Gastrocnemius medialis (tissue), 4 donors: ENCODE measurements at regions not wholly inside any gene's neighbourhood (a gene's known extent, or its start where the extent isn't known, plus 50 kb on each side); places are given as distances from the start of the nearest gene placed in this dataset.

ENCODE experiments used
- ATAC-seq, 2 donors: fragments of 150-250 bp; one replicate each; pipeline ENCODE4 v1.9.1; 2016
- DNase-seq, 2 donors: peaks; one replicate each; pipeline ENCODE4 v3.0.0-alpha.2; 2019
- H3K27ac ChIP-seq, 4 donors: fragments of 200-600 bp; sonication (generic); 1 replicate in 1 of 4; 2 replicates in 3 of 4; pipeline ENCODE4 v1.5.1; 2016 to 2018; ENCODE audit warnings: mild to moderate bottlenecking in 2 of 4, moderate library complexity in 1 of 4
- H3K27me3 ChIP-seq, 3 donors: fragments of 200-600 bp; sonication (generic) in 2 of 3; 1 replicate in 1 of 3; 2 replicates in 2 of 3; pipeline versions ENCODE4 v1.5.1 to v1.6.0; 2016 to 2019; ENCODE audit warnings: mild to moderate bottlenecking in 1 of 3, moderate library complexity in 1 of 3
- H3K36me3 ChIP-seq, 2 donors: fragments of 200-600 bp; sonication (generic) in 1 of 2; one replicate each; pipeline ENCODE4 v1.5.1; 2017 to 2018
- H3K4me1 ChIP-seq, 2 donors: fragments of 200-600 bp; sonication (generic) in 1 of 2; one replicate each; pipeline ENCODE4 v1.5.1; 2016 to 2017; ENCODE audit warnings: mild to moderate bottlenecking in 2 of 2
- H3K4me3 ChIP-seq, 4 donors: fragments of 200-600 bp; sonication (generic) in 3 of 4; 1 replicate in 1 of 4; 2 replicates in 3 of 4; pipeline ENCODE4 v1.5.1; 2016 to 2019; ENCODE audit warnings: mild to moderate bottlenecking in 2 of 4
- H3K9me3 ChIP-seq, 3 donors: fragments of 200-600 bp; sonication (generic) in 2 of 3; 1 replicate in 1 of 3; 2 replicates in 2 of 3; pipeline ENCODE4 v1.5.1; 2016 to 2019
- POLR2A ChIP-seq, 2 donors: fragments of 450-650 bp; IDR thresholded peaks; one replicate each; pipeline ENCODE4 v1.6.1; 2017; ENCODE audit warnings: antibody characterized with exemption in 2 of 2, mild to moderate bottlenecking in 2 of 2, moderate library complexity in 2 of 2
- in situ Hi-C, 4 donors: fragments of 200-750 bp; cut with MboI; loops; one replicate each; pipeline versions ENCODE4 v1.15.0 to v1.8.0; 2017; ENCODE audit warnings: low sequenced_read_pairs in 4 of 4
- intact Hi-C: fragments of 100-400 bp; cut with DNase I; formaldehyde crosslinking; loops from one replicate; pipeline ENCODE4 v1.15.1; 2023; ENCODE audit warnings: low total_unique reads
- TF ChIP-seq, protein P1 (sequence below), 5 experiments: fragments of 450-650 bp in 3 of 5; fragments of 200-600 bp in 2 of 5; sonication (generic) in 2 of 5; IDR thresholded peaks in 4 of 5; conservative IDR thresholded peaks in 1 of 5; 1 replicate in 4 of 5; 2 replicates in 1 of 5; pipeline ENCODE4 v1.5.1; 2016 to 2019; ENCODE audit warnings: antibody characterized with exemption in 5 of 5, mild to moderate bottlenecking in 3 of 5, moderate library complexity in 3 of 5

DNA sequence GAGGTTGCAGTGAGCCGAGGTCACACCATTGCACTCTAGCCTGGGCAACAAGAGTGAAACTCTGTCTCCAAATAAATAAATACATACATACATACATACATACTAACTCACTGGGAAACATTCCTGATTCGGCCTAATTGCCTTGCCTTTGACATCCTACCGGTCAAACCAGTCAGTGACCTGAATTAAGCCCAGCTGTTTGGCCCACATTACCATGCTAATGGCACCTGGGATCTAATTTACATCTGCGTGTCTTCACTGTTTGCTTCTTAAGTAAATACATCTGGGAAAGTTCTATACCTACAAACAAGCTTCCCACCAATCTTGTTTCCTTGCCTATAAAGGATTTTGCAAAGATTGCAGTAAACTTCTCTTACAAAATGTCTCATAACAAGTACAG is 230.2 kb upstream of the ZC3H15 start:
- Histone ChIP-seq H3K4me3 (no peak overlapping the region), H3K27me3 (no peaks in the 10 kb centered on the region), H3K4me1 (no peaks in the 10 kb centered on the region), H3K27ac (no peak overlapping the region), H3K36me3 (no peaks in the 10 kb centered on the region), H3K9me3 (no peaks in the 10 kb centered on the region)
- TF ChIP-seq, protein P1, sequence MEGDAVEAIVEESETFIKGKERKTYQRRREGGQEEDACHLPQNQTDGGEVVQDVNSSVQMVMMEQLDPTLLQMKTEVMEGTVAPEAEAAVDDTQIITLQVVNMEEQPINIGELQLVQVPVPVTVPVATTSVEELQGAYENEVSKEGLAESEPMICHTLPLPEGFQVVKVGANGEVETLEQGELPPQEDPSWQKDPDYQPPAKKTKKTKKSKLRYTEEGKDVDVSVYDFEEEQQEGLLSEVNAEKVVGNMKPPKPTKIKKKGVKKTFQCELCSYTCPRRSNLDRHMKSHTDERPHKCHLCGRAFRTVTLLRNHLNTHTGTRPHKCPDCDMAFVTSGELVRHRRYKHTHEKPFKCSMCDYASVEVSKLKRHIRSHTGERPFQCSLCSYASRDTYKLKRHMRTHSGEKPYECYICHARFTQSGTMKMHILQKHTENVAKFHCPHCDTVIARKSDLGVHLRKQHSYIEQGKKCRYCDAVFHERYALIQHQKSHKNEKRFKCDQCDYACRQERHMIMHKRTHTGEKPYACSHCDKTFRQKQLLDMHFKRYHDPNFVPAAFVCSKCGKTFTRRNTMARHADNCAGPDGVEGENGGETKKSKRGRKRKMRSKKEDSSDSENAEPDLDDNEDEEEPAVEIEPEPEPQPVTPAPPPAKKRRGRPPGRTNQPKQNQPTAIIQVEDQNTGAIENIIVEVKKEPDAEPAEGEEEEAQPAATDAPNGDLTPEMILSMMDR (IDR thresholded peaks at IDR 0.05 in 4 of 5, conservative IDR thresholded peaks at IDR 0.05 in 1 of 5) = no peak
- no peak for TF ChIP-seq POLR2A (IDR thresholded peaks at IDR 0.05)
- DNase-seq = no peak
- no peak for ATAC-seq
- intact Hi-C loops (no loop called here), in situ Hi-C loops (no loop called here)

DNA sequence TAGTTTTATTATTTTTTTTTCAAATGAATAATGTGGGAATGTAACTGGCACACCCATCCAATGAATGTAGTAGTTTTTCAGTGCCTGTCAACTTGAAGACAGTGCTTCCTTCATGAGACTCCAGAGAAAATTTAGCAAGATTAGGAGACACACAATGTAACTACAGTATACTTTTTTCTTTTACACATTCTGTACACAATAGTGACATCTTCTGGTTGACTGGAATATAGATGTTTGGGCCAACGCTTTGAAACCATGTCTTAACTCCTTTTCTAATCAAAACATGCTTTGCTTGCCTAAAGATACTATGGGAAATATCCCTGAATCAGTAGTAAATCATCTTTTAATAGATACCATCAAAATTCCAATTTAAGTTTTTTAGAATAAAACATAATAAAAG is 229.5 kb upstream of the ZC3H15 start:
- Histone ChIP-seq H3K9me3 (no peaks in the 10 kb centered on the region), H3K4me3 (no peak overlapping the region), H3K27me3 (no peaks in the 10 kb centered on the region), H3K36me3 (no peaks in the 10 kb centered on the region), H3K27ac (no peak overlapping the region), H3K4me1 (no peaks in the 10 kb centered on the region)
- in situ Hi-C loops = no loop called here
- ATAC-seq = no peak
- no peak for TF ChIP-seq POLR2A (IDR thresholded peaks at IDR 0.05)
- TF ChIP-seq, protein P1 (IDR thresholded peaks at IDR 0.05 in 4 of 5, conservative IDR thresholded peaks at IDR 0.05 in 1 of 5) = peak in 1 of 5 experiments; percentile 29
- intact Hi-C loops = no loop called here
- DNase-seq = no peak

DNA sequence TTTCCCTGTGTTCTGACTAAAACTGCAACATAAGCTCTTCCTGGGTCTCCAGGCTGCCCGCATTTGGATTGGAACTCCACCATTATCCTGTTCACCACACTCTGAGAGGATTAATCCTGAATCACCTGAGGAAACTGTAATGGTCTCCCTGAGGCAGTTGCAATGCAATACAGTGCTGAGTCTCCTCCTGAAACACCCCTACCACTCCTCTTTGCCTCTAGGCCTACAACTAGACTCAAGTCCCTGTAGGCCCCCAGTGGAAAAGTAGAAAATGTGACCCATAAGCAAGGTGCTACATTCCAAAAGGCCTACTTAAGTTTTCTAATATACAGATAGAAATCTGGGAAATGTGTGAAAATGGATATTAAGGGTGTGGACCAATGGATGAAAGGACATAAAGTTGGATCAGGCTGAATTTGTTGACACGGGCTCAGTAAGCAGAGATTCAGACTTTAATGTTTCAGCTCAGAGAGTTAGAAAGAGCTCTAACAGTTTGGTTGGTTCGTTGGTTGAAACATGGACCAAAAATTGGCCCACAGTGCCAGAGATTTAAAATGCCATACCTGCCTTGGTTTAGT is 222.3 kb upstream of the ZC3H15 start:
- no peak for ATAC-seq
- no peaks in the 10 kb centered on the region for H3K27me3 ChIP-seq
- H3K9me3 ChIP-seq = no peaks in the 10 kb centered on the region
- in situ Hi-C loops = no loop called here
- no peaks in the 10 kb centered on the region for H3K4me1 ChIP-seq
- no peak for TF ChIP-seq POLR2A (IDR thresholded peaks at IDR 0.05)
- TF ChIP-seq, protein P1 (IDR thresholded peaks at IDR 0.05 in 4 of 5, conservative IDR thresholded peaks at IDR 0.05 in 1 of 5) = no peak
- no peak for DNase-seq
- no peaks in the 10 kb centered on the region for H3K36me3 ChIP-seq
- no peak overlapping the region for H3K27ac ChIP-seq
- intact Hi-C loops = no loop called here
- no peak overlapping the region for H3K4me3 ChIP-seq

DNA sequence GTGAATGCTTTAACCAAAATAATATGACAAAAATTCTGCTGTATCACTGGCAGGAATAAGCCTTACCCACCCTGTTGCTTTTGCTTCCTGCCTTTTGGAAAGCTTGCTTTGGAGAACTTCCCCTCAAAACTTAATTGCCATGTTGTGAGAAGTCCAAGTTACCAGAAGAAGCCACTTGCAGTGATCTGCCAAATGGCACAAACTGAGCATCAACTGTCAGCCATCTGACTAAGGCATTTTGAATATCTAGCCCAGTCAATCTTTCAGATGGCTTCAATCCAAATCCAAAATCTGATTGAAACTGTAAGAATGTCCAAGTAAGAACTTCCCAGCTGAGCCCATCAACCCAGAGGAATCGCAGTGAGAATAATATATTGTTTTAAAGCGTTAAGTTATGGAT is 216.5 kb upstream of the ZC3H15 start:
- intact Hi-C loops = no loop called here
- Histone ChIP-seq H3K4me1 (no peaks in the 10 kb centered on the region), H3K9me3 (no peaks in the 10 kb centered on the region), H3K36me3 (no peaks in the 10 kb centered on the region), H3K4me3 (no peak overlapping the region), H3K27me3 (no peaks in the 10 kb centered on the region), H3K27ac (no peak overlapping the region)
- ATAC-seq (no peak), DNase-seq (no peak)
- in situ Hi-C loops = no loop called here
- TF ChIP-seq POLR2A (IDR thresholded peaks at IDR 0.05) = no peak
- TF ChIP-seq, protein P1 (IDR thresholded peaks at IDR 0.05 in 4 of 5, conservative IDR thresholded peaks at IDR 0.05 in 1 of 5) = no peak

DNA sequence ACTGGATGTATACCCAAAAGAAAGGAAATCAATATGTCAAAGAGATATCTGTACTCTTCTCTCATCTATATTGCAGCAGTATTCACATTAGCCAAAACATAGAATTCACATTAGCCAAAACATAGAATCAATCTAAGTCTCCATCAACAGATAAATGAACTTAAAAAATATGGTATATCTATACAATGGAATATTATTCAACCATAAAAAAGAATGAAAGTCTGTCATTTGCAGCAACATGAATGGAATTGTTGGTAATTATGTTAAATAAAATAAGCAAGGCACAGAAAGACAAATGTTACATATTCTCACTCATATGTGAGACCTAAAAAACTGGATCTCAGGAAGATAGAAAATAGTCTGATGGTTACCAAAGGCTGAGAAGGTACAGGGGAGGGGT is 212.1 kb upstream of the ZC3H15 start:
- intact Hi-C loops = no loop called here
- no peak for DNase-seq
- in situ Hi-C loops = no loop called here
- ATAC-seq = no peak
- no peaks in the 10 kb centered on the region for H3K4me1 ChIP-seq
- H3K27me3 ChIP-seq = no peaks in the 10 kb centered on the region
- H3K4me3 ChIP-seq = no peak overlapping the region
- no peak for TF ChIP-seq POLR2A (IDR thresholded peaks at IDR 0.05)
- TF ChIP-seq, protein P1 (IDR thresholded peaks at IDR 0.05 in 4 of 5, conservative IDR thresholded peaks at IDR 0.05 in 1 of 5) = no peak
- H3K9me3 ChIP-seq = no peaks in the 10 kb centered on the region
- no peak overlapping the region for H3K27ac ChIP-seq
- no peaks in the 10 kb centered on the region for H3K36me3 ChIP-seq
